Esophagus squamous epithelium (tissue), 5 donors: ENCODE measurements at regions not wholly inside any gene's neighbourhood (a gene's known extent, or its start where the extent isn't known, plus 50 kb on each side); places are given as distances from the start of the nearest gene placed in this dataset.

Experiments used
- DNase-seq: peaks from one replicate; lab custom pipeline; 2025; lab: John Stamatoyannopoulos, UW
- H3K27ac ChIP-seq, 4 donors: fragments of 200-600 bp; sonication (generic); one replicate each; pipeline ENCODE4 v1.5.1; 2016 to 2019; ENCODE audit warnings: mild to moderate bottlenecking in 1 of 4
- H3K27me3 ChIP-seq, 4 donors: fragments of 200-600 bp; sonication (generic); 1 replicate in 3 of 4; 2 replicates in 1 of 4; pipeline versions ENCODE4 v1.5.1 to v1.6.0; 2017 to 2021; ENCODE audit warnings: antibody characterized with exemption in 1 of 4
- H3K36me3 ChIP-seq, 3 donors: fragments of 200-600 bp; sonication (generic); one replicate each; pipeline ENCODE4 v1.5.1; 2016 to 2019
- H3K4me1 ChIP-seq, 3 donors: fragments of 200-600 bp; sonication (generic); one replicate each; pipeline ENCODE4 v1.5.1; 2017 to 2019
- H3K4me3 ChIP-seq, 4 donors: fragments of 200-600 bp; sonication (generic); 1 replicate in 3 of 4; 2 replicates in 1 of 4; pipeline ENCODE4 v1.5.1; 2016 to 2019; ENCODE audit warnings: mild to moderate bottlenecking in 2 of 4, moderate library complexity in 1 of 4
- H3K9me3 ChIP-seq, 3 donors: fragments of 200-600 bp; sonication (generic); one replicate each; pipeline ENCODE4 v1.5.1; 2016 to 2019
- CTCF ChIP-seq, 6 experiments: fragments of 450-650 bp in 4 of 6; fragments of 200-600 bp in 2 of 6; sonication (generic) in 2 of 6; IDR thresholded peaks; one replicate each; pipeline ENCODE4 v1.5.1; 2016 to 2019; ENCODE audit warnings: antibody characterized with exemption in 6 of 6, mild to moderate bottlenecking in 4 of 6, moderate library complexity in 4 of 6
- POLR2A ChIP-seq, 4 donors: fragments of 450-650 bp; IDR thresholded peaks; one replicate each; pipeline ENCODE4 v1.6.1; 2017; ENCODE audit warnings: antibody characterized with exemption in 4 of 4, mild to moderate bottlenecking in 4 of 4, moderate library complexity in 3 of 4
- WGBS, 2 donors: methylation state at CpG; one replicate each; pipeline ENCODE4 v1.1.5; 2018; 5-methylcytosine and 5-hydroxymethylcytosine counted together
- intact Hi-C: fragments of 100-400 bp; cut with DNase I; formaldehyde crosslinking; loops from one replicate; pipeline ENCODE4 v1.15.0; 2022
- donor health status: DM: yes; HTN: yes; CAD: no.

DNA sequence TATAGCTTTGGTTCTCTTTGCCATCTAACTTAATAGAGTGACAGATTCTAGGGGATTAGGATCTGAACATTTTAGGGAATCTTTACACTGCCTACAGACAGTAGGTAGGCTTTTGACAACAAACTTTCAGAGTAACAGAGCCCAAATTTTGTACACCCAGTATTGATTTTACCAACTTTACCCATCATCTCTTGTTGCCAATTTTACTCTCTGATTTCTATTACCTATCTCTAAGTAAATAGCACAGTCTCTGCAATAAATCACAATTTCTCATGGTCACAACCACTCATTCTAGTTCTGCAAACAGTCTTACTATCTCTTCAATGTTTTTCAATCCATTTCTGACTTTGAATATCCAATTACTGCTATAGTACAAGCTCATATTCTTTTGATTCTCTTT lies 1097.6 kb upstream of the PHF14 start:
- Histone ChIP-seq H3K27ac (no peak overlapping the region), H3K4me1 (no peaks in the 10 kb centered on the region), H3K36me3 (no peaks in the 10 kb centered on the region), H3K9me3 (no peaks in the 10 kb centered on the region), H3K4me3 (no peak overlapping the region), H3K27me3 (no peaks in the 10 kb centered on the region)
- DNase-seq, result no peak
- TF ChIP-seq POLR2A (IDR thresholded peaks at IDR 0.05) (no peak), CTCF (IDR thresholded peaks at IDR 0.05) (no peak)
- intact Hi-C loops, result no loop called here

DNA sequence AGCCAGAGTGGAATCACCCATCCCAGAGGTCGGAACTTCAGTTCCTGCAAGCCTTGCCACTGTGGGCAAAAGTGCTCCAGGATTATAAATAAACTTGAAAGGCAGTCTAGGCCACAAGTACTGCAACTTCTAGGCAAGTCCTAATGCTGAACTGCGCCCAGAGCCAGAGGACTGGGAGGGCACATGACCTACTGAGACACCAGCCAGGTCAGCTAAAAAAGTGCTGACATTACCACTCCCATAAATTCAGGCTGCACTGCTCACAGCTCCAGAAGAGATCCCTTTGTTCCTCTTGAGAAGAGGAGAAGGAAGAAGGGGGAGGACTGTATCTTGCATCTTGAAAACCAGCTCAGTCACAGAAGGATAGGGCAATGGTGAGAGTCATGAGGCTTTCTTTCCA lies 1084.1 kb upstream of the PHF14 start:
- TF ChIP-seq CTCF (IDR thresholded peaks at IDR 0.05), result no peak
- no peak for TF ChIP-seq POLR2A (IDR thresholded peaks at IDR 0.05)
- no peaks in the 10 kb centered on the region for H3K36me3 ChIP-seq
- H3K9me3 ChIP-seq, result no peaks in the 10 kb centered on the region
- no peak overlapping the region for H3K27ac ChIP-seq
- WGBS, 2 donors, result 83% methylated on average over 1 to 2 of the region's 2 CpGs
- intact Hi-C loops, result no loop called here
- no peaks in the 10 kb centered on the region for H3K27me3 ChIP-seq
- H3K4me3 ChIP-seq, result no peak overlapping the region
- no peak for DNase-seq
- H3K4me1 ChIP-seq, result no peaks in the 10 kb centered on the region

DNA sequence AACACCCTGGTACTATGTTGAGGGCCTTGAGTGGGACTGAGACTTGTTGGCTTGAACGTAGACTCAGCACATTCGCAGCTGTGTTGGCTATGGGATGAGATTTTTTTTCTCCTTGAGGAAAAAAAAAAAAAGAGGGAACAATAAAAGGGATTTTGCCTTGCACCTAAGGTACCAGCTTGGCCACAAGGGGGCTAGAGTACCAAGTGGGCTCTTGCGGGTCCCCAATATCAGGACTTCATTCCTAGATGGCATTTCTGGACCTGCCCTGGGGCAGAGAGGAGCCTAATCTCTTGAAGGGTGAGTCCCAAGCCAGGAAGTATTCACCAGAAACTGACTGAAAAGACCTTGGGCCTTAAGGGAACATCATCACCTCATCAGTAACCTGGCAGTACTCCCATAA lies 1083.6 kb upstream of the PHF14 start:
- DNase-seq, result no peak

GRCh38 chr7:9891056-9891455 lies 1082.6 kb upstream of the PHF14 start:
- WGBS, 2 donors, result 65 to 70% methylated on average over 3 of the region's 3 CpGs
- TF ChIP-seq POLR2A (IDR thresholded peaks at IDR 0.05) (no peak), CTCF (IDR thresholded peaks at IDR 0.05) (no peak)
- no peaks in the 10 kb centered on the region for H3K27me3 ChIP-seq
- peaks cover 0 to under 1% (median 0%) of the 10 kb centered on the region in 3 donors for H3K9me3 ChIP-seq
- no peak overlapping the region for H3K4me3 ChIP-seq
- no peak overlapping the region for H3K27ac ChIP-seq
- no peaks in the 10 kb centered on the region for H3K36me3 ChIP-seq
- intact Hi-C loops, result no loop called here
- DNase-seq, result no peak
- no peaks in the 10 kb centered on the region for H3K4me1 ChIP-seq

More for the DNA sequence above, 1083.6 kb upstream of the PHF14 start:
- H3K27me3 ChIP-seq, result no peaks in the 10 kb centered on the region
- TF ChIP-seq POLR2A (IDR thresholded peaks at IDR 0.05), result no peak
- no peak for TF ChIP-seq CTCF (IDR thresholded peaks at IDR 0.05)
- no peaks in the 10 kb centered on the region for H3K4me1 ChIP-seq
- WGBS, 2 donors, result 78 to 87% methylated on average over 3 of the region's 3 CpGs
- H3K9me3 ChIP-seq, result no peaks in the 10 kb centered on the region
- no peak overlapping the region for H3K27ac ChIP-seq
- no peak overlapping the region for H3K4me3 ChIP-seq
- H3K36me3 ChIP-seq, result no peaks in the 10 kb centered on the region
- intact Hi-C loops, result no loop called here

DNA sequence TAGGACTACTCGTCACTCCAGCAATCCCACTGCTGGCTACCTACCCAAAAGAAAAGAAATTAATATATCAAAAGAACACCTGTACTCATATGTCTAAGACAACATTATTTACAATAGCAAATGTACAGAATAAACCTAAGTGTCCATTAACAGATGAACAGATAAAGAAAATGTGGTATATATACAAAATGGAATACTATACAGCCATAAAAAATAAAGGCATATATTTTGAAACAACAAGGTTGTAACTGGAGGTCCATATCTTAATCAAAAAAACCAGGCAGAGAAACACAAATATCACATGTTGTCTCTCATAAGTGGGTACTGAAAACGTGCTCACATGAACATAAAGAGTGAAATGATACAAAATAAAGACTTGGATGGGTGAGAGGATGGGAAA lies 1073.3 kb upstream of the PHF14 start:
- H3K4me3 ChIP-seq, result no peak overlapping the region
- no peak overlapping the region for H3K27ac ChIP-seq
- no peak for DNase-seq
- intact Hi-C loops, result no loop called here
- H3K9me3 ChIP-seq, result peaks cover 0 to 7% (median 0%) of the 10 kb centered on the region in 3 donors
- TF ChIP-seq CTCF (IDR thresholded peaks at IDR 0.05) (no peak), POLR2A (IDR thresholded peaks at IDR 0.05) (no peak)
- 58 to 71% methylated on average over 2 of the region's 2 CpGs for whole genome bisulfite sequencing, 2 donors
- H3K36me3 ChIP-seq, result no peaks in the 10 kb centered on the region
- no peaks in the 10 kb centered on the region for H3K4me1 ChIP-seq
- H3K27me3 ChIP-seq, result no peaks in the 10 kb centered on the region
